ENCODE measurements at regions not wholly inside any gene's neighbourhood (a gene's known extent, or its start where the extent isn't known, plus 50 kb on each side); places are given as distances from the start of the nearest gene placed in this dataset.
"Not testable (repeated sequence)": the region's sequence is repeated elsewhere in the genome, so short reads cannot be mapped to it uniquely, and the experiment has no call there.

DNA sequence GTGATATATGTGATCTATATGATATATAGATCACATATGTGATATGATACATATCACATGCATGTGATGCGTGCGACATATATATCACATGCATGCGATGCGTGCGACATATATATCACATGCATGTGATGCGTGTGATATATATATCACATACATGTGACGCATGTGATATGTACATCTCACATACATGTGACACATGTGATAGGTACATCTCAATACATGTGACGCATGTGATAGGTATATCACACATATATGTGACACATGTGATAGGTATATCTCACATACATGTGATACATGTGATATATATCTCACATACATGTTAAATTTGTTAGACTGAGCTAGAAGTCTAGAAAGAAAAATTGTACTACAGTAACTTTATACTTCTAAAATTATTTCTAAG, 1095.9 kb downstream of the EFNA5 start:
- DNase-seq, result no peak

DNA sequence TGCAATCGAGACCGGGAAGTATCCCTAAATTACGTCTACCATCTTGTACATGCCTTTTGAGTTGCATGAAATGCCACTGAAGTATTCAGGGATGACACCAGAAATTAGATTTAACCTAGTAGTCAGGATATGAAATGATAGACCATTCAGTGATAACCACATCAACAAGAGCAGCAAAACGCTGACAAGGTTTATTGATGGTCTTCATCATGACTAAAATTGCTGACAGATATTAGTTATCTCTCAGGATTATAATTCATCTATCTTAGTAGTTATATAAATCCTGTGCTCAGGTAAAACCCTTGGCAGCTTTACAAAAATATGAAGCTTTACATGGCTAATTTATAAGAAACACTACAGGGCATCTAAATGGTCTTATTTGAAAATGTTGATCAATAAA, 1104.7 kb downstream of the EFNA5 start:
- DNase-seq, result no peak

GRCh38 chr5:106545325-106545724, 1125.4 kb downstream of the EFNA5 start:
- no peak for DNase-seq

GRCh38 chr5:106543330-106543729, 1127.4 kb downstream of the EFNA5 start:
- no peak for DNase-seq

DNA sequence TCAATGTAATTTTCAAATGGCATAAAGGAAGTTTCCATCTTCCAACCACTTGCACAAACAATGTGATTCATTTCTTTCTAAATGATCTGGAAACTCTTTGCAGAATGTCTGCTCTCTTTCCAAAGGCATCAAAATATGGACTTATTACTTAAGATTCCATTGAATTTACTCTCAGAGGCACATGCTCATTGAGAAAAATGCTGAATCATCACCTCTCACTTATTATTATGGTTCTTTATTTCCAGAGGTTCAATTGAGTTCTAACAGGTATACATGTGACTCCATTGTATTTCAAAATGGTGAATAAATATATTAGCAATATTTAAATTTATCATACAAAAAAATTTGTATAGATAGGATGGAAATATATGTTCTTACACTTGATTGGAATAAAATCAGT, 1140.6 kb downstream of the EFNA5 start:
- no peak for DNase-seq

DNA sequence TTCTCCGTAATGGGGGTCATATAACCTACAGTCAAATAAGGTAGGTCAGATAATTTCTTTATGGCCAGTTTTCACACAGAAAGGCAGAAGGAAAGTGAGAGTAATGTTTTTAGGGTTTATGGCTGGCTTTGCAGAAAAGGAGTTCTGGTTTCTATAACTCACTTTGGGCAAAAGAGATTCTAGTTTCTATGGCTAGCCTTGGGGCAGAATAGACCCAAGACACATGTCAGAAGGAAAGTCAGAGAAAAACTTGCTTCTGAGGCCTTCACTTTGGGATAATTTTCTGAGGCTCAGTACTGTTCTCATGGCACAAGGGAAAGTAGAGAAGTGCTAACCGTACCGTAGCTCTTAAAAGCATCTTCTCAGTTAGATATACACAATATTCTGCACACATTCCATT, 1145.3 kb downstream of the EFNA5 start:
- DNase-seq, result no peak

DNA sequence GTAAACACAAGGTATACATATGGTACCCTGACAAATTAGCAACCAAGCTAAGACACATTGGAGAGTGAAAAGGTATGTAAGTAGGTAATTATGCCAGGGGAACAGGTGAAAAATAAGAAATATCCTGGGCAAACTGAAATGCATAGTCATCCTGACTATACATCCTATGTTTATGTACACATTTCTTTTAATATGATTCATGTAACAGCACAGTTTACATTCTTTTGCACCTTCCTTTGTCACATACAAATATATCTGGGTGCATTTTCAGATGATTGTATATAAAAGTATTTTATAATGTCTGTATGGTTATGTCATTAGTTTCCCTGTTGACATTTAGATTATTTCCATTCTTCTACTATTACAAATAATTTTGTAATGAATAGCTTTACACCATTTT, 1146.9 kb downstream of the EFNA5 start:
- DNase-seq, result no peak

DNA sequence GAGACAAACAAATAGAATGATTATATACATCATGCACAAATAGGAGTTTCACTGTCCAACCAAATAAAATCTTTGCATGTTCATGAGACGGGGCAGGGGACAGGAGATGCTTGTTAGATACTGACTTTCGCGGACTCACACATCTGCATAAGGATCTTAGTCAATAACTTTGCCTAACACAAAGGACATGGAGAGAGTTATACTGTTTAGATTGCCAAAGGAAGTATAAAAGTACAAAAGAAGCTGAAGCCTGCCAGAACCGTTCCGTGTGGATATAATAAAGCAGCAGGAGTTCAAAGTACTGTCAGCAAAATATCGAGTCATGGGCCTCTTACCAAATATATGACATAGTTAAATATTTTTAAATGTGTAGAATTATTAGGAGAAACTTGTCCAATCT, 1148.4 kb downstream of the EFNA5 start:
- DNase-seq, result no peak

DNA sequence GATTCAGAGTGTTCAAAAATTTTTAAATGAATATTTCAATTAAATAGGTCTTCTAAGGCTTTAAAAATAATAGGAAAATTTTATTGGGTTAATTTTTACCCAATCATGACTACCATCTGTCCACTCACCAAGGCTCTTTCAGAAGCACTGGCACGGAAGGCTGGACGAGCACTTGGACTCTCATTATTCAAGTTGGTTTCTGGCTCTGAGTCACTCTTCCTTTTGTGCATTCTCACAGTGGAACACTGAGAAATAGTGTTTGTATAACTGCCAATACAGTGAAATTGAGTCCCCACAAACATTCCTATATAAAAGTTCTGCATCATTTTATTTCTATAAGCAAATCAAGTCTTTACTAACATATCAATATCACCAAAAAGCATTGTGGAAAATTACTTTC, 1149.0 kb downstream of the EFNA5 start:
- DNase-seq, result no peak

- no peak for DNase-seq
Measured at GRCh38 chr5:106510321-106510720, 1160.4 kb downstream of the EFNA5 start.

- no peak for DNase-seq
Measured at GRCh38 chr5:106508894-106509293, 1161.8 kb downstream of the EFNA5 start.

DNA sequence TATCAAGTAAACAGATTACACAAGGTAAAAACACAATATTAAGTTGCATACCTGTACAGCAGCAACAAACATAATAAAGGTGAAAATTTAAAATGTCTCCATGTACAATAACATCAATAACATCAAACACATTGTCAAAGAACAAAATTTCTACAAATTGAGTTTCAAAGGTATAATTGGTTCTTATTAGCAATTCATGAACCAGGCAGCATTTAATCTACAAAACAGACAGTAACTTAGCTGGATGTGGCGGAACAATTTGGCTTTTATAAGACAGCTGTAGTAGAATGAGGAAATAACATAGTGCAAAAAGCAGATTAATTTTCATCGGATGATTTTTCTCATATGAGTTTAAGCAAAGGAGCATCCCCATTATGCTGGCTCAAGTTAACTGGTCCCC, 1176.8 kb downstream of the EFNA5 start:
- DNase-seq, result no peak

GRCh38 chr5:106489004-106489403, 1181.7 kb downstream of the EFNA5 start:
- no peak for DNase-seq

GRCh38 chr5:106488407-106488806, 1182.3 kb downstream of the EFNA5 start:
- DNase-seq, result no peak

GRCh38 chr5:106481374-106481773, 1189.4 kb downstream of the EFNA5 start:
- DNase-seq, result no peak

DNA sequence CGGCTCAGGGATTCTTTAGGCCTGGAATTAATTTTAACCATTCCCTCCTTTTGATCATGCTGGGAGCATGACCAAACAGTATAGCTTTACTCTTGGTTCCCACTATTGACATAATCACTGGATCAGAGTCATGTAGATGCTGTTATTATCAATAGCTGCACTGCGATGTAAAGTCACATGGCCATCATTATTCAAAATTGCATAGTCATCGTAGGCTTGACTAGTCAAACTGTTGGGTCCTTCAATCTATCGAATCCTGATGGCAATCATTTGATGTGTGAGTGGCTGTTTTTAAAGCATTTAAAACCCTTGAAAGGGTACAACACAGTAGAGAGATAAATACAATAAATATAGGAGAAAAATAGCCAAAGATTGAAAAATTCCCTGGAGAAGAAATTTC, 1194.1 kb downstream of the EFNA5 start:
- no peak for DNase-seq

DNA sequence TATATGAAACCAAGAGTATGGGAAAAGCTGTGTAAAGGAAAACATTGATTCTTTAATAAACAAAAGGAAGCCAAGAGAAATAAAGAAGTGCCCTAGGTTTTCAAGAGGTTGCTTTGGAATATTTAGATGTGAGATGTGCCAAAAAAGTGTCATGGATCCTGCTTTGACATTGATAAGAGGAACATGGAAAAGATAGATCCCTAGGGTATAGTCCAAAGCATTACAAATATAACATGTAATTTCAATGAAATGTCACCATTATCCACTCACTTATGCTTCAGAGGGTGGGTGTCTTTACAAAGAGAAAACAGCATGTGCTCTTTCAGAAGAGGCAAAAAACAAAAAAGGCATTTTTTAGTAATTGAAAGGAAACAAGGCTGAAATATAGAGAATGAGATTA, 1196.7 kb downstream of the EFNA5 start:
- DNase-seq, result peak; percentile 7

- no peak for DNase-seq
Measured at GRCh38 chr5:106459541-106459940, 1211.2 kb downstream of the EFNA5 start.

GRCh38 chr5:106454651-106455415, 1215.9 kb downstream of the EFNA5 start:
- peak; percentile 19 for DNase-seq

DNA sequence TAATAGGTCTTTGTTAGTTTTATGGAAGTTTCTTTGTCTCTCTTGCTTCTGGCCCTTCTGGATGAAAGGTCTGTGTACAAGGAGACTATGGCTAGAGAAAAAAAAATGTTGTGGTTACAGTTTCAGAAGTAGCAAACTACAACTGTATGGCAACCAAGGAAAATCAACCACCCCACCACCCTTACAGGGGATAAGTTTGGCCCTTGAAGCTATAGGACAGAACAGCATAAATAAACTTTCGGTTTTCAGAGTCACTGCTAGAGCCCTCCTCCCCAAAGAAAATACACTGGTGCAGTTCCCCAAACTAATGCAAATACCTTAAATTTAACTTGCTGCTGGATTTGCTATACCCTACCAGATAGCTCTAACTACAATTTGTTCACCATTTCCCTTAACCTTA, 1216.7 kb downstream of the EFNA5 start:
- no peak for DNase-seq

GRCh38 chr5:106451998-106452397, 1218.7 kb downstream of the EFNA5 start:
- DNase-seq, result no peak

DNA sequence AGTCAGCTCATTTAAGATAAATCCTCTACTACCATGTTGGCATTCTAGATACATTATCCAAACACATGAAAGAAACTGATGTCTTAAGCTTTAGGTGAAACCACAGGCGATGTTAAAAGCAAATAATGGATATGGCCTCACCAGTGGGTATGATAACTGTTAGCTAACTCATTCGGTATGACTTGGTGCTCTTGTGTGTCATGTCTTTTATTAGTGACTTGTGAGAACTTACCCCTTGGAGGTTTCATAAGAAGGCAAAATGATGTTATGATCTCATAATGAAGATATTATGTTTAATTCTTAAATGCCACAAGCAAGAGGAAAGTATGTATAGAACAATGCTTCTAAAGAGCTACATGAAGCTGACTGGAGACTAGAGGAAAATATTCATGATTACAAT, 1227.0 kb downstream of the EFNA5 start:
- no peak for DNase-seq

- DNase-seq, result no peak
Measured at GRCh38 chr5:106435185-106435584, 1235.6 kb downstream of the EFNA5 start.

DNA sequence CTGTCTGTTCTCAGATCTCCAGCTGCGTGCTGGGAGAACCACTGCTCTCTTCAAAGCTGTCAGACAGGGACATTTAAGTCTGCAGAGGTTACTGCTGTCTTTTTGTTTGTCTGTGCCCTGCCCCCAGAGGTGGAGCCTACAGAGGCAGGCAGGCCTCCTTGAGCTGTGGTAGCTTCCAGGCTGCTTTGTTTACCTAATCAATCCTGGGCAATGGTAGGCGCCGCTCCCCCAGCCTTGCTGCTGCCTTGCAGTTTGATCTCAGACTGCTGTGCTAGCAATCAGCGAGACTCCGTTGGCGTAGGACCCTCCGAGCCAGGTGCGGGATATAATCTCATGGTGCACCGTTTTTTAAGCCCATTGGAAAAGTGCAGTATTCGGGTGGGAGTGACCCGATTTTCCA, 1240.0 kb downstream of the EFNA5 start:
- not testable (repeated sequence) for DNase-seq
